ENCODE measurements at regions not wholly inside any gene's neighbourhood (a gene's known extent, or its start where the extent isn't known, plus 50 kb on each side); places are given as distances from the start of the nearest gene placed in this dataset.

GRCh38 chr12:90010089-90010488 lies 301.5 kb upstream of the ATP2B1 start:
- Histone ChIP-seq H3K4me3 (no peak overlapping the region), H3K27me3 (ENCODE audit: low read depth) (no peaks in the 10 kb centered on the region), H3K4me1 (no peaks in the 10 kb centered on the region), H3K27ac (no peak overlapping the region), H3K36me3 (no peaks in the 10 kb centered on the region), H3K9me3 (no peaks in the 10 kb centered on the region)
- ATAC-seq (no peak), DNase-seq (no peak)
- intact Hi-C loops (cut with DNase I): no loop called here
- TF ChIP-seq CTCF (IDR thresholded peaks at IDR 0.05): no peak

DNA sequence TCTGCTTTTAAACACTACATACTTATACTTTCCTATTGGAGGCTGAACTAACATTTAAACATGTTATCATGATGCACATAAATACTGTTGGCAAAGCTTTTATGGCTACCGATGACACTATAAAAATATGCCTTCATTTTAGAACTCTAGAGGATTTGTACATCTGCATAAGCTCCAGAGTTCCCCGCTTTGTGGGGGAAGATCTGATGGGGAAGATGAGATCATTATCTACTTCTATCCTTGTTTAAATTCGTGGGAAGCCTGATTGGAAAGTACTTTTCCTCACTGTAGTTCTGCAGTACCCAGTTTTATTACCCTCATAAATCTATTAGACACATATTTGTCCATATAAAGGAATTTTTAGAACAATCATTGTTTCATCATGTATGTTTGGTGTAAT lies 299.6 kb upstream of the ATP2B1 start:
- no peak for ATAC-seq
- intact Hi-C loops (cut with DNase I): no loop called here
- Histone ChIP-seq H3K9me3 (no peaks in the 10 kb centered on the region), H3K4me1 (no peaks in the 10 kb centered on the region), H3K27me3 (ENCODE audit: low read depth) (no peaks in the 10 kb centered on the region), H3K27ac (no peak overlapping the region), H3K4me3 (no peak overlapping the region), H3K36me3 (no peaks in the 10 kb centered on the region)
- TF ChIP-seq CTCF (IDR thresholded peaks at IDR 0.05): no peak
- DNase-seq: no peak

GRCh38 chr12:90004319-90005074 lies 295.9 kb upstream of the ATP2B1 start:
- TF ChIP-seq CTCF (IDR thresholded peaks at IDR 0.05): no peak
- Histone ChIP-seq H3K9me3 (no peaks in the 10 kb centered on the region), H3K36me3 (no peaks in the 10 kb centered on the region), H3K27ac (no peak overlapping the region), H3K4me1 (no peaks in the 10 kb centered on the region), H3K4me3 (no peak overlapping the region), H3K27me3 (ENCODE audit: low read depth) (no peaks in the 10 kb centered on the region)
- DNase-seq: no peak
- ATAC-seq: no peak
- intact Hi-C loops (cut with DNase I): no loop called here

GRCh38 chr12:90003688-90004087 lies 295.1 kb upstream of the ATP2B1 start:
- no peak for TF ChIP-seq CTCF (IDR thresholded peaks at IDR 0.05)
- Histone ChIP-seq H3K36me3 (no peaks in the 10 kb centered on the region), H3K9me3 (no peaks in the 10 kb centered on the region)

GRCh38 chr12:90000721-90001120 lies 292.1 kb upstream of the ATP2B1 start:
- Histone ChIP-seq H3K36me3 (no peaks in the 10 kb centered on the region), H3K4me3 (no peak overlapping the region), H3K27ac (no peak overlapping the region), H3K27me3 (ENCODE audit: low read depth) (no peaks in the 10 kb centered on the region), H3K4me1 (no peaks in the 10 kb centered on the region), H3K9me3 (no peaks in the 10 kb centered on the region)
- no peak for ATAC-seq
- intact Hi-C loops (cut with DNase I): no loop called here
- TF ChIP-seq CTCF (IDR thresholded peaks at IDR 0.05): no peak
- no peak for DNase-seq

More at GRCh38 chr12:90003688-90004087, 295.1 kb upstream of the ATP2B1 start:
- Histone ChIP-seq H3K4me3 (no peak overlapping the region), H3K4me1 (no peaks in the 10 kb centered on the region), H3K27ac (no peak overlapping the region), H3K27me3 (ENCODE audit: low read depth) (no peaks in the 10 kb centered on the region)
- intact Hi-C loops (cut with DNase I): no loop called here
- DNase-seq (no peak), ATAC-seq (no peak)
